AG09319 (cell line): ENCODE measurements at regions not wholly inside any gene's neighbourhood (a gene's known extent, or its start where the extent isn't known, plus 50 kb on each side); places are given as distances from the start of the nearest gene placed in this dataset.
"Not testable (repeated sequence)": the region's sequence is repeated elsewhere in the genome, so short reads cannot be mapped to it uniquely, and the experiment has no call there.

Experiments used
- DNase-seq: peaks from one replicate; pipeline ENCODE4 v3.0.0-alpha.2; 2010; ENCODE audit warnings: low read depth; ENCODE audit errors: extremely low read depth
- CTCF ChIP-seq: IDR thresholded peaks from 2 replicates; pipeline ENCODE4 v1.5.1; 2011; ENCODE audit warnings: low read depth, mild to moderate bottlenecking, inconsistent platforms, low read length, moderate library complexity

- TF ChIP-seq CTCF = no peak
- DNase-seq = no peak
Measured at GRCh38 chr4:162498168-162498567, 334.4 kb upstream of the FSTL5 start.

GRCh38 chr4:162497564-162498167, 333.9 kb upstream of the FSTL5 start:
- DNase-seq = peak; percentile 8
- TF ChIP-seq CTCF = peak; percentile 69

- no peak for TF ChIP-seq CTCF
- no peak for DNase-seq
Measured at GRCh38 chr4:162494935-162495334, 331.1 kb upstream of the FSTL5 start.

GRCh38 chr4:162485486-162485885, 321.7 kb upstream of the FSTL5 start:
- DNase-seq = no peak
- no peak for TF ChIP-seq CTCF

- no peak for DNase-seq
Measured at GRCh38 chr4:162475246-162475645, 311.4 kb upstream of the FSTL5 start.

GRCh38 chr4:162469977-162470376, 306.2 kb upstream of the FSTL5 start:
- DNase-seq = no peak
- no peak for TF ChIP-seq CTCF

More at GRCh38 chr4:162475246-162475645, 311.4 kb upstream of the FSTL5 start:
- TF ChIP-seq CTCF = no peak

GRCh38 chr4:162465356-162465755, 301.6 kb upstream of the FSTL5 start:
- not testable (repeated sequence) for DNase-seq

GRCh38 chr4:162461952-162462351, 298.2 kb upstream of the FSTL5 start:
- DNase-seq = no peak

More at GRCh38 chr4:162461952-162462351, 298.2 kb upstream of the FSTL5 start:
- TF ChIP-seq CTCF = no peak
